GM23248 (cell line): ENCODE measurements at regions not wholly inside any gene's neighbourhood (a gene's known extent, or its start where the extent isn't known, plus 50 kb on each side); places are given as distances from the start of the nearest gene placed in this dataset.

Source experiments
- EZH2 ChIP-seq: fragments of 200-600 bp; sonication (generic); IDR thresholded peaks from 2 replicates; pipeline ENCODE4 v1.6.1; 2018; ENCODE audit warnings: antibody characterized with exemption, mild to moderate bottlenecking; ENCODE audit not compliant: insufficient read depth, poor library complexity, severe bottlenecking
- EZH2phosphoT487 ChIP-seq: fragments of 200-600 bp; sonication (generic); IDR thresholded peaks from 2 replicates; pipeline ENCODE4 v1.6.1; 2018; ENCODE audit warnings: antibody characterized with exemption, moderate library complexity, mild to moderate bottlenecking, low read depth; ENCODE audit not compliant: insufficient read depth

- TF ChIP-seq EZH2 (no peak), EZH2phosphoT487 (no peak)
Measured at GRCh38 chr4:15368856-15369255, 59.0 kb upstream of the C1QTNF7 start.
